ENCODE measurements at regions not wholly inside any gene's neighbourhood (a gene's known extent, or its start where the extent isn't known, plus 50 kb on each side); places are given as distances from the start of the nearest gene placed in this dataset.

GRCh38 chr9:23081377-23081776 is 634.8 kb downstream of the DMRTA1 start:
- no peak for TF ChIP-seq CTCF (IDR thresholded peaks at IDR 0.05)
- H3K27ac ChIP-seq: no peak overlapping the region
- H3K9me3 ChIP-seq: no peaks in the 10 kb centered on the region
- intact Hi-C loops (cut with DNase I; ENCODE audit: low total_unique reads): no loop called here
- no peak overlapping the region for H3K4me3 ChIP-seq
- H3K27me3 ChIP-seq: no peaks in the 10 kb centered on the region
- H3K36me3 ChIP-seq: no peaks in the 10 kb centered on the region
- no peak for DNase-seq
- H3K4me1 ChIP-seq: no peaks in the 10 kb centered on the region

GRCh38 chr9:23088932-23089364 is 642.3 kb downstream of the DMRTA1 start:
- Histone ChIP-seq H3K9me3 (no peaks in the 10 kb centered on the region), H3K4me3 (no peak overlapping the region), H3K27me3 (no peaks in the 10 kb centered on the region), H3K36me3 (no peaks in the 10 kb centered on the region), H3K4me1 (no peaks in the 10 kb centered on the region), H3K27ac (no peak overlapping the region)
- intact Hi-C loops (cut with DNase I; ENCODE audit: low total_unique reads): no loop called here
- TF ChIP-seq CTCF (IDR thresholded peaks at IDR 0.05): no peak
- no peak for DNase-seq

- H3K36me3 ChIP-seq: no peaks in the 10 kb centered on the region
- intact Hi-C loops (cut with DNase I; ENCODE audit: low total_unique reads): no loop called here
- DNase-seq: no peak
- no peaks in the 10 kb centered on the region for H3K27me3 ChIP-seq
- no peak overlapping the region for H3K4me3 ChIP-seq
- H3K4me1 ChIP-seq: no peaks in the 10 kb centered on the region
- TF ChIP-seq CTCF (IDR thresholded peaks at IDR 0.05): no peak
- no peak overlapping the region for H3K27ac ChIP-seq
- no peaks in the 10 kb centered on the region for H3K9me3 ChIP-seq
Measured at GRCh38 chr9:23117616-23118015, 671.0 kb downstream of the DMRTA1 start.

GRCh38 chr9:23120630-23121029 is 674.0 kb downstream of the DMRTA1 start:
- no peak for TF ChIP-seq CTCF (IDR thresholded peaks at IDR 0.05)
- no peak for DNase-seq
- Histone ChIP-seq H3K9me3 (no peaks in the 10 kb centered on the region), H3K27ac (no peak overlapping the region), H3K4me1 (no peaks in the 10 kb centered on the region), H3K4me3 (no peak overlapping the region), H3K27me3 (no peaks in the 10 kb centered on the region), H3K36me3 (no peaks in the 10 kb centered on the region)
- intact Hi-C loops (cut with DNase I; ENCODE audit: low total_unique reads): loop anchor here (10.0 kb wide), 1 partner anchor 54 kb away; no protein-coding TSS in a partner anchor

GRCh38 chr9:23123048-23123632 is 676.5 kb downstream of the DMRTA1 start:
- H3K27ac ChIP-seq: no peak overlapping the region
- no peaks in the 10 kb centered on the region for H3K9me3 ChIP-seq
- no peak overlapping the region for H3K4me3 ChIP-seq
- H3K36me3 ChIP-seq: no peaks in the 10 kb centered on the region
- no peaks in the 10 kb centered on the region for H3K4me1 ChIP-seq
- TF ChIP-seq CTCF (IDR thresholded peaks at IDR 0.05): peak; percentile 30 to 40
- H3K27me3 ChIP-seq: no peaks in the 10 kb centered on the region
- intact Hi-C loops (cut with DNase I; ENCODE audit: low total_unique reads): loop anchor here (10.0 kb wide), 1 partner anchor 52 kb away; no protein-coding TSS in a partner anchor
- DNase-seq: no peak

- no peak for TF ChIP-seq CTCF (IDR thresholded peaks at IDR 0.05)
- no peaks in the 10 kb centered on the region for H3K27me3 ChIP-seq
- intact Hi-C loops (cut with DNase I; ENCODE audit: low total_unique reads): no loop called here
- H3K4me1 ChIP-seq: no peaks in the 10 kb centered on the region
- no peak overlapping the region for H3K4me3 ChIP-seq
- H3K9me3 ChIP-seq: no peaks in the 10 kb centered on the region
- H3K36me3 ChIP-seq: no peaks in the 10 kb centered on the region
- no peak for DNase-seq
- no peak overlapping the region for H3K27ac ChIP-seq
Measured at GRCh38 chr9:23145467-23145866, 680.6 kb downstream of the ELAVL2 start.
